ENCODE measurements at regions not wholly inside any gene's neighbourhood (a gene's known extent, or its start where the extent isn't known, plus 50 kb on each side); places are given as distances from the start of the nearest gene placed in this dataset.

DNA sequence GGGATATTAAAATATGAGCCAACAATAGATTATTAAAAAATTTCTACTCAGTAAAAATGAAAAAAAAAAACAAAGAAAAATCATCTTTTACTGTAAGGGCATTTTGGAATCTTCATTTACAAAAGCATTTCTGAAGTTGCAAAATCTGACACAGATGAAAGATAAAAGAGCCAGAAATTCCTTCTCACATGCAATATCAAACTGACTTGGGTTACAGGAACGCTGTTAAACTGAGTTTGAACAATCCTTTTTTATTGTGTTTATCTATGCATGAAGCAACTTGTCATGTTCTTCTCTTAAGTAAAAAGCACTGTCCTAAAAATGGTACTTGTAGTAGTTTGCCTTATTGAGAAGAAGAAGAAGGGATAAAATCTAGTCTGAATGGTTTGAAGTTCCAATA, 468.5 kb upstream of the KCNMB2 start:
- TF ChIP-seq, protein P1, sequence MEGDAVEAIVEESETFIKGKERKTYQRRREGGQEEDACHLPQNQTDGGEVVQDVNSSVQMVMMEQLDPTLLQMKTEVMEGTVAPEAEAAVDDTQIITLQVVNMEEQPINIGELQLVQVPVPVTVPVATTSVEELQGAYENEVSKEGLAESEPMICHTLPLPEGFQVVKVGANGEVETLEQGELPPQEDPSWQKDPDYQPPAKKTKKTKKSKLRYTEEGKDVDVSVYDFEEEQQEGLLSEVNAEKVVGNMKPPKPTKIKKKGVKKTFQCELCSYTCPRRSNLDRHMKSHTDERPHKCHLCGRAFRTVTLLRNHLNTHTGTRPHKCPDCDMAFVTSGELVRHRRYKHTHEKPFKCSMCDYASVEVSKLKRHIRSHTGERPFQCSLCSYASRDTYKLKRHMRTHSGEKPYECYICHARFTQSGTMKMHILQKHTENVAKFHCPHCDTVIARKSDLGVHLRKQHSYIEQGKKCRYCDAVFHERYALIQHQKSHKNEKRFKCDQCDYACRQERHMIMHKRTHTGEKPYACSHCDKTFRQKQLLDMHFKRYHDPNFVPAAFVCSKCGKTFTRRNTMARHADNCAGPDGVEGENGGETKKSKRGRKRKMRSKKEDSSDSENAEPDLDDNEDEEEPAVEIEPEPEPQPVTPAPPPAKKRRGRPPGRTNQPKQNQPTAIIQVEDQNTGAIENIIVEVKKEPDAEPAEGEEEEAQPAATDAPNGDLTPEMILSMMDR (conservative IDR thresholded peaks at IDR 0.05; ENCODE audit: low read depth), result no peak
- ChIA-PET CTCF (no interaction called here), POLR2A (ENCODE audit: low non-redundant PET) (no interaction called here)
- no peak for DNase-seq (ENCODE audit: low spot score)
- H3K27ac ChIP-seq, result no peak overlapping the region

DNA sequence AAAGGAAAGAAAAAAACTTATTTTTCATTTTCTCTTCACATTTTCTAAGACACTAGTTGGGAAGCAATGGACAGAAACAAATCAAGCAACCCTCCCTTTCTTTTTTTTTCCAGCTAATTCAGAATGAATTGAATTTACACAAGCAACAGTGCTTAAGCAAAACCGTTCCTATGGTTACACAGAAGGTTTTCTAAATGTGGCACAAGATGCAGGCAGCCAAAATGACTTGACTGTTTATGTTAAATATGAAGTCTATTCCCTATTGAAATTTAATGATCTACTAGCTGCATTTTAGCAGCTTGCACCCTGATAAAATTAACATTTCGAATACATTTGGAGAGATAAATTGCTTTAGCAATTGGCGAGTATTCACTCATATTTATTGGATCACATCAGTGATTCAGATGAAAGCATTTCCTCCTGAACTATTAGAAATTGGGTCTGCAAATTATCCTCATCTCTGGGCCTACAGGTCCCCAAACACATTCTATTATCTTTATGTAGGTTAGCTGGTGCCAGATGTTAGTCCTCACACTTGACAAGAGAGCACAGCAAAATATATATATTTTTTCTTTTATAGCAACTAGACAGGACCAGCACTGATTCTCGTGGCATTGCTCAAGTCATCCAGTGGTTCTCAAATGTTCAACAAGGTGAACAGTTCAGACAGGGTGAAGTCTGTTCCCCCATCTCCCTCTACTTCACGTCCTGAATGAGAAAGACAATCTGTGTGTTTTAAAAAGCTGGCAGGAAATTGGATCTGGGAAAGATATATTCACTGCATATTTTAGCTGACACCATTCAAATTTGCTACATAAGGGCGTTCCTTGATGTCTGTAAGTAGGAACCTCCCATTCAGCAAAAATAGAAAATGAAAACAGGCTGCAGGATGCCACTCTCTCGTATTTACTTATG, 463.6 kb upstream of the KCNMB2 start:
- no peak for DNase-seq (ENCODE audit: low spot score)
- TF ChIP-seq, protein P1 (conservative IDR thresholded peaks at IDR 0.05; ENCODE audit: low read depth), result no peak
- no peak overlapping the region for H3K27ac ChIP-seq
- CTCF ChIA-PET, result interaction anchor here (0.6 kb wide), 1 partner anchor 42 kb away, joined by 3 read pairs; no protein-coding TSS in a partner anchor
- POLR2A ChIA-PET (ENCODE audit: low non-redundant PET), result no interaction called here

DNA sequence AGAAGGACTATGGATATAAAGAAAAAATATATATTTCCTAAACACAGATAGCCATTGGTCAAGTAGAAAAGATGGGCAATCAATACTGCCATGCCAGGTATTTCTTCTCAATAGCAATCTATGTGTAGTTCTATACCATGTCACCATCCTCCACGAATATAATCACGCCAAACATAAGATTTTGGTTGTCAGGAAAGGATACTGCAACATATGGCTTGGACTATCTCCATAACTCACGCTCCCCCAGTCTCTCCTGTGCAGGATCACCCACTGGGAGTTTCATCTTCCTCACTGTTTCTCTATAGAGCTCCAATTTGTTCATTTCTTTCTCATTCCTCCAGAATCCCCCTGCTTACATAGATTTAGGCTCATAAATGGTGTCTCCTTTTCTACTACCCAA, 462.9 kb upstream of the KCNMB2 start:
- POLR2A ChIA-PET (ENCODE audit: low non-redundant PET), result no interaction called here
- no peak overlapping the region for H3K27ac ChIP-seq
- no peak for DNase-seq (ENCODE audit: low spot score)
- CTCF ChIA-PET, result no interaction called here
- TF ChIP-seq, protein P1 (conservative IDR thresholded peaks at IDR 0.05; ENCODE audit: low read depth), result no peak

DNA sequence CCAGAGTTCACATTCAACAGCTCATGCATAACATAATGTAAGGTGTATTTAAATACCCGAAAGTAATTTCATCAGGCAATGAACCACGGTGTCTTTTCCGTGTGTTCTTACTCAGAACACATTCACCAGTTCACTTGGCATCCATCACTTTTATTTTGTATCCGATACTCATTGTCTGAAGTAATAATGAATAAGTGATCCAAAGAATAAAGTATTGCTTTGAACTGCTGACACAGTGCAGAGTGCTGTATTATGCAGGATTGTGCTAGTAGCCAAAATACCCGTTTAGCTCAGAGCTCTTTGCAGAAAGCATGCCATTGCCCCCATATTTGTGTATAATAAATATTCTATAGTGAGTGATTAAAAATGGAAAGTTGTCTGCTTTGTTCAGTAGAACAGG, 460.9 kb upstream of the KCNMB2 start:
- TF ChIP-seq, protein P1 (conservative IDR thresholded peaks at IDR 0.05; ENCODE audit: low read depth), result no peak
- CTCF ChIA-PET, result no interaction called here
- POLR2A ChIA-PET (ENCODE audit: low non-redundant PET), result no interaction called here
- no peak for DNase-seq (ENCODE audit: low spot score)
- H3K27ac ChIP-seq, result no peak overlapping the region

DNA sequence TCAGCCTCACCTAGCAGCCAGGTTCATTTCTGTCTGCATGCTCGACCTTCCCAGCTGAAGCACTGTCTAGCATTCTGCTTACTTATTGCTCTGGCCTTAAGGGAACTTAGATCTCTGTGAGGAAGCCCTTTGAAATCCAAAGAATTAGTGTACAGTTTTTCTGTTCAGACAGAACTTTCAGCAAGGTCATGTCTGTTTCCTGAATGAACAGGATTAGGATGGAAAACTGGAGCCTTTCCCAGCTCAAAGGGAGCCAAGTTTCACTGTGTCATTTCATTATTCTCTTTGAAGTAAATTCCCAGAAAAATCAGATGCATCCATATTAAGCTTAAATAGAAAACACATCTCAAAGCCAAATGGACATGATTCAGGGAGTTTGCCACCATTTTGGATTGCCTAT, 457.3 kb upstream of the KCNMB2 start:
- TF ChIP-seq, protein P1 (conservative IDR thresholded peaks at IDR 0.05; ENCODE audit: low read depth), result no peak
- H3K27ac ChIP-seq, result no peak overlapping the region
- ChIA-PET CTCF (interaction anchor here (0.6 kb wide), 2 partner anchors 863 to 1095 kb away, joined by 3 read pairs; no protein-coding TSS in a partner anchor), POLR2A (ENCODE audit: low non-redundant PET) (no interaction called here)
- no peak for DNase-seq (ENCODE audit: low spot score)

DNA sequence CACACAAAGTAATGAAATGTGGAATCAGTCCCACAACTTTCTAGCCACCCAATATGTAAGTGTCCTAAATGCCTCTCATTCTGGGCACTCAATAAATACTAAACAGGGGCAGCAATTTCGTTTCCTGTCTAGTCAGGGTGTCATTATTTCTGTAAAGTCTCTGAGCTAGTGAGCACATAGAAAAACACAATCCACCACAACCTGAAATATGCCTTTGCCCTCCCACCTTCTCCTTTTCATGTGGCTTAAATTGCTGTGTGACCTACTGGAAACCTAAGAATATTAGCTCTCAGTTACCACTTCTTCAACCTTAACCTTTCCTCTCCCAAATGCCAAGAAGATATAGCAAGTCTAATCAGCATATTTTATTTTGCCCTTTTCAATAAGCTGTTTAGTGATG, 456.3 kb upstream of the KCNMB2 start:
- CTCF ChIA-PET, result no interaction called here
- POLR2A ChIA-PET (ENCODE audit: low non-redundant PET), result no interaction called here

More for the DNA sequence above, 456.3 kb upstream of the KCNMB2 start:
- H3K27ac ChIP-seq, result no peak overlapping the region
- TF ChIP-seq, protein P1 (conservative IDR thresholded peaks at IDR 0.05; ENCODE audit: low read depth), result no peak
- DNase-seq (ENCODE audit: low spot score), result no peak

Measured in RWPE1 (cell line).